Skeletal muscle tissue (tissue), 3 donors: ENCODE measurements at regions not wholly inside any gene's neighbourhood (a gene's known extent, or its start where the extent isn't known, plus 50 kb on each side); places are given as distances from the start of the nearest gene placed in this dataset.
"Not testable (repeated sequence)": the region's sequence is repeated elsewhere in the genome, so short reads cannot be mapped to it uniquely, and the experiment has no call there.

Experiments
- H3K27ac ChIP-seq: one replicate; pipeline ENCODE4 v1.7.0; 2013; ENCODE audit warnings: mild to moderate bottlenecking, low read depth, low read length, inconsistent platforms
- H3K27me3 ChIP-seq, 3 donors: one replicate each; pipeline ENCODE4 v1.7.0; 2013; ENCODE audit warnings: low read length in 3 of 3; ENCODE audit not compliant: control insufficient read depth in 3 of 3, insufficient read depth in 3 of 3
- H3K36me3 ChIP-seq, 3 donors: one replicate each; pipeline ENCODE4 v1.7.0; 2013; ENCODE audit warnings: low read length in 3 of 3; ENCODE audit not compliant: control insufficient read depth in 3 of 3, insufficient read depth in 3 of 3
- H3K4me1 ChIP-seq, 3 donors: one replicate each; pipeline ENCODE4 v1.7.0; 2013; ENCODE audit warnings: low read length in 3 of 3, mild to moderate bottlenecking in 3 of 3; ENCODE audit not compliant: control insufficient read depth in 3 of 3, insufficient read depth in 3 of 3
- H3K4me3 ChIP-seq, 3 donors: one replicate each; pipeline ENCODE4 v1.7.0; 2013; ENCODE audit warnings: low read length in 3 of 3
- H3K9ac ChIP-seq, 3 donors: one replicate each; pipeline ENCODE4 v1.7.0; 2013; ENCODE audit warnings: low read length in 3 of 3, mild to moderate bottlenecking in 3 of 3, moderate library complexity in 2 of 3, low read depth in 1 of 3
- H3K9me3 ChIP-seq, 3 donors: one replicate each; pipeline ENCODE4 v1.7.0; 2013; ENCODE audit warnings: low read length in 3 of 3; ENCODE audit not compliant: control insufficient read depth in 3 of 3
- donor health status: Osteomylitis.

- no peaks in the 10 kb centered on the region for H3K9me3 ChIP-seq
Measured at GRCh38 chr1:101130673-101131072, 105.1 kb upstream of the DPH5 start.

GRCh38 chr1:101128846-101129245, 103.3 kb upstream of the DPH5 start:
- Histone ChIP-seq H3K9ac (no peak overlapping the region), H3K4me1 (no peaks in the 10 kb centered on the region), H3K4me3 (no peak overlapping the region), H3K27me3 (no peaks in the 10 kb centered on the region), H3K9me3 (no peaks in the 10 kb centered on the region), H3K36me3 (no peaks in the 10 kb centered on the region), H3K27ac (no peak overlapping the region)

More at GRCh38 chr1:101130673-101131072, 105.1 kb upstream of the DPH5 start:
- Histone ChIP-seq H3K4me3 (no peak overlapping the region), H3K4me1 (no peaks in the 10 kb centered on the region), H3K27ac (no peak overlapping the region), H3K36me3 (no peaks in the 10 kb centered on the region), H3K9ac (no peak overlapping the region), H3K27me3 (no peaks in the 10 kb centered on the region)

- Histone ChIP-seq H3K27ac (no peak overlapping the region), H3K36me3 (no peaks in the 10 kb centered on the region), H3K4me1 (no peaks in the 10 kb centered on the region), H3K4me3 (no peak overlapping the region), H3K27me3 (no peaks in the 10 kb centered on the region), H3K9me3 (no peaks in the 10 kb centered on the region), H3K9ac (no peak overlapping the region)
Measured at GRCh38 chr1:101128211-101128727, 102.7 kb upstream of the DPH5 start.

DNA sequence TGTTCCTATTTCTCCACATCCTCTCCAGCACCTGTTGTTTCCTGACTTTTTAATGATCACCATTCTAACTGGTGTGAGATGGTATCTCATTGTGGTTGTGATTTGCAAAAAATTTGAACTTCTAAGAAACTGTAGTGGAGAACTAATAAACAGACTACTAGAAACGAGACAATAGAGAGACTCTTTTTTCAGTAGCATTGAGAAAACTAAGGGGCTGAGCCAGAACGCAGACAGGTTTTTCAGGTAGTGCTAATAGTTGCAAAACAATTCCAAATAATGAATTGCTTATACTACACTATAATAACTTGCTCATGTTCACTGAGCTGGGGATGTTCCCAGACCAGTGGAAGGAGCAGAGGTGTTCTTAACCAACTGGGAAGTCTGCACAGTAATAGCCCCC, 98.8 kb upstream of the DPH5 start:
- H3K9ac ChIP-seq, result no peak overlapping the region
- H3K36me3 ChIP-seq, result no peaks in the 10 kb centered on the region

GRCh38 chr1:101123904-101124303, 98.3 kb upstream of the DPH5 start:
- not testable (repeated sequence) for H3K4me3 ChIP-seq, H3K27me3 ChIP-seq, H3K36me3 ChIP-seq, H3K9me3 ChIP-seq, H3K27ac ChIP-seq, H3K4me1 ChIP-seq, H3K9ac ChIP-seq

More for the DNA sequence above, 98.8 kb upstream of the DPH5 start:
- no peaks in the 10 kb centered on the region for H3K9me3 ChIP-seq
- no peak overlapping the region for H3K4me3 ChIP-seq
- H3K27me3 ChIP-seq, result no peaks in the 10 kb centered on the region
- no peak overlapping the region for H3K27ac ChIP-seq
- no peaks in the 10 kb centered on the region for H3K4me1 ChIP-seq

- H3K27me3 ChIP-seq, result no peaks in the 10 kb centered on the region
- no peak overlapping the region for H3K9ac ChIP-seq
- no peaks in the 10 kb centered on the region for H3K36me3 ChIP-seq
- no peaks in the 10 kb centered on the region for H3K4me1 ChIP-seq
- no peak overlapping the region for H3K4me3 ChIP-seq
- no peak overlapping the region for H3K27ac ChIP-seq
- H3K9me3 ChIP-seq, result no peaks in the 10 kb centered on the region
Measured at GRCh38 chr1:101122452-101123166, 97.0 kb upstream of the DPH5 start.

- Histone ChIP-seq H3K4me1 (no peaks in the 10 kb centered on the region), H3K27me3 (no peaks in the 10 kb centered on the region), H3K9me3 (no peaks in the 10 kb centered on the region), H3K9ac (no peak overlapping the region), H3K27ac (no peak overlapping the region), H3K4me3 (no peak overlapping the region), H3K36me3 (no peaks in the 10 kb centered on the region)
Measured at GRCh38 chr1:101121975-101122374, 96.4 kb upstream of the DPH5 start.

DNA sequence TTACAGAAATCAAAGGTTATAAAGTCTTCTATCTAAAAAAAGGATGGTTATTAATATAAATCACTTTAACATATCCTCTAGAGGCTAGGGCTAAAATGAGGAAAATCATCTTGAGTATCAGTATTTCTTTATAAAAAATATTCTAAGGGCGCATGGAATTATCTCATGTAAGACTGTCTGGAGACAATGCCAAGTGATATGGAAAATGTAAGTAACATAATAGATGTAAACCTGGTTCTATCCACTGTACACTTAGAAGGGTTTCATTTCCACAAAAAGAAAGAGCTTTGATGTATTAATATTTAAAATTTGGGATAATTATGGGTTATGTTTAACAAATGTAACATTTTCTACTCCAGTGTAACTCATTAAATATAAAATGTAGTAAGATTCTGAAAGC, 95.9 kb upstream of the DPH5 start:
- Histone ChIP-seq H3K4me3 (no peak overlapping the region), H3K27me3 (no peaks in the 10 kb centered on the region), H3K36me3 (no peaks in the 10 kb centered on the region), H3K4me1 (no peaks in the 10 kb centered on the region), H3K27ac (no peak overlapping the region), H3K9me3 (no peaks in the 10 kb centered on the region), H3K9ac (no peak overlapping the region)

DNA sequence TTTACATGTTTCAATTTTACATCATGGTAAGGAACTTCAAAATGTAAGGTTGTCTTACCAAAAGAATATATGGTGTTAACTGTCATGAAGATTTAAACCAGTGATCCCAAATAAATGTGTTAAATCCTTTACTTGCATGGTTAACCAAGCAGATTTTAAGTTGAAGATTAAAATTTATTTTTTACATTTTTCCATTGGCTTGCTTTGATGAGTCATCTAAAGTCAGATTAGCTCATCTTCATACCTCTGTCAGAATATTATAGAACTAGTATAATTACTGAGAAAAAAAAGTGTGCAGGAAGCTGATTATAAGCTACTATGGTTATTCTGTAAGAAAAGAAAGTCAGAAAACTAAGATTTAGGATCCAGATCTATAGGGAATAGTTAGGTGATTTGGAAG, 95.3 kb upstream of the DPH5 start:
- H3K9me3 ChIP-seq, result no peaks in the 10 kb centered on the region
- H3K9ac ChIP-seq, result no peak overlapping the region

GRCh38 chr1:101119289-101119688, 93.7 kb upstream of the DPH5 start:
- Histone ChIP-seq H3K27me3 (no peaks in the 10 kb centered on the region), H3K4me3 (no peak overlapping the region), H3K4me1 (no peaks in the 10 kb centered on the region), H3K36me3 (no peaks in the 10 kb centered on the region), H3K9ac (no peak overlapping the region), H3K9me3 (no peaks in the 10 kb centered on the region), H3K27ac (no peak overlapping the region)

More for the DNA sequence above, 95.3 kb upstream of the DPH5 start:
- no peaks in the 10 kb centered on the region for H3K4me1 ChIP-seq
- no peak overlapping the region for H3K4me3 ChIP-seq
- H3K27me3 ChIP-seq, result no peaks in the 10 kb centered on the region
- H3K27ac ChIP-seq, result no peak overlapping the region
- no peaks in the 10 kb centered on the region for H3K36me3 ChIP-seq
